Glomerular visceral epithelial cell (primary cell): ENCODE measurements at regions not wholly inside any gene's neighbourhood (a gene's known extent, or its start where the extent isn't known, plus 50 kb on each side); places are given as distances from the start of the nearest gene placed in this dataset.

Experiments
- DNase-seq: peaks from one replicate; pipeline ENCODE4 v3.0.0-alpha.2; 2016; ENCODE audit errors: extremely low spot score

DNA sequence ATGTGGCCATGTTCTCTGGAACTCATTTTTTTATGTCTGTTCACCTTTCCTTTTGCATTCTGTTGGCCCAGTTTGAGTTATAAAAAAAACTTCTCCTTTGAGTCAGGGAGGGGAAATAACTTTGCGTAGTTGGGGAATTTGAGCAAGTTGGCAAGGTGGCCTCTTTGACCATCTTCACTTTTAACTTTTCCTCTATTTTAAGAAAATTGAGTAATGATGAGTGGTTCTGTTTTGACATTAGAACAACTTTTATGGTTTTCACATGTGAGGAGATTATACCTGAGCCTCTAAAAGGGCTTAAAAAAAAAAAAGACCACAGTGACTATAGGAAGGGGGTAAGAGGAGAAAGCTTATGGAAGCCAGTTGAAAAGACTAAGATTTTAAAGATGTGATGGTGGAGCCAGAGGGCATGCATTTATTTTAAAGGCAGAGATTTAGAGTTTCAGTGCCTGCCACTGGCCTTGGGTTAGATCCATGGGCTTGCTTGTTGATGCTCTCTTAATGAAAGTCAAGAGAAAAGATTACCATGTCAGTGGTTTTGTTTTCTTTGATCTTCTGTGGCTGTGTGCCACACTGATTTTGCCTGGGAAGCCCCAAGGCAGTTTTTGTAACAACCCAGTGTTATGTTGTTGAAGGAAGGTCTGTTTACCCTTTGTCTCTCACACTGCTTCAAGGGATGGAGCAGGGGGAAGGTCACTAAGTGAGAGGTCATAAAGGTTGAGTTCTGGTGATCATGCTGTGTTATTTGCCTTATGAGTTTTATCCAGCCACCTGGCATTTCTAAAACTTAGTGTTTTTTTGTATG lies 219.7 kb upstream of the CD180 start:
- no peak for DNase-seq

DNA sequence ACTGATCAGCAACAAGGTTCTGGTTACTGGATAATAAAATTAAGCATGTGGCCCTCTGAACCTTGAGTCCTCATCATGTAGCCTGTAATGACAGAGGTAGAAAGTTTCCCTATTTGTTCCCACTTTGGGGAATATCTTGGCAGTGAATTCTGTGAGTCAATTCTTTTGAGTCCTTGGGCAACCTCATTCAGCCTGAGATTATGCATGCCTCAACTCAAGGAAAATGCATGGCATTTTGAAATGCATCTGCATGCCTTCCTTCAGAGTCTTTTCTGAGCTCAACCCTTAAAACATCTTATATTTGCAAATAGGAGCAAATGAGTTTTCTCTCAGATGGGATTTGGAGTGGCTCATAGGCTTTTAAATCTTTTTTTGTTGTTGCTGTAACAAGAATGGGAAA lies 218.1 kb upstream of the CD180 start:
- no peak for DNase-seq

DNA sequence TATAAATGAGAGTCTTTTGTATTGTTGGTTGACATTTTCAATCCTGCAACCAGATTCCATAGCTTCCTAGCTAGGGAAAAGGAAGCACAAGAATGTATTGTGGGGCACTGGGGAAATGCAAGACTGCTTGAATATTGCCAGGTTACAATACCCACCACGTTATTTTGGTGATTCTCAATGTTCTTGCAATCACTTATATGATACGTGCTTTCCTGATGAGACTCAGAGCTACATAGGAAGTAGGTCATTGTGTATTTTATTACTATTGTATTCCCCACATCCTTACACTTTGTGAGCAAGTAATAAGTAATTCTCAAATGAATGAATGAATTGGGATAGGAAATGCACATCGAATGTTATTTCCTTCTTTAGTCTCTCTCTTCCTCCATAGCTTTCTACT lies 217.1 kb upstream of the CD180 start:
- DNase-seq, result no peak

DNA sequence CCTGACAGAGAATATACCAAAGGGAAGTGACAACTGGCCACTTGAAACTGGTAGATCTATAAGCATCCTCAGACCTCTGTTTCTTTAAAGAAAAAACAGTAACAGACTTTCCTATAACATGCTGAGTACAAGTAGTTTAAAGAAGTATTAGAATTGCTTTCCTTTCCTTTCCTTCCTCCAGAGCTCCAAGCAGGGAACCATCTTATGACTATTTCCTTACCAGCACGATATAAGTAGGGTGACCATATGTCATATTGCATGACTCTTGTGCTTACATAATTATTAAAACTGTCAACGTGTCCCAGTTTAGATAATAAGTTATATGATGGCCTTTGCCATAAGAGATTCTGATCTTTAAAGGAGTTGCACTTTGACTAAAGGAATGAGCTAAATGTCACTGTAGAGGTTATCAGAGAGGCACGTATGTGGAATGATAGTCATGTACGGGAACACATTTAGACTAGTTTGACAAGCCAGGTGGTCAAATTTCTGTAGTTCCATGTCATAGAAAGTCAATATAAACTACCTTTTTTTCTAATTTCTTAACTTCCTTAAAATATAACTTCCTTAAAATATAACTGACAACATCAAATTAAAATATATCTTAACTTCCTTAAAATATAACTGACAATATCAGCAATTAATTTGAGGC lies 212.7 kb upstream of the CD180 start:
- no peak for DNase-seq

DNA sequence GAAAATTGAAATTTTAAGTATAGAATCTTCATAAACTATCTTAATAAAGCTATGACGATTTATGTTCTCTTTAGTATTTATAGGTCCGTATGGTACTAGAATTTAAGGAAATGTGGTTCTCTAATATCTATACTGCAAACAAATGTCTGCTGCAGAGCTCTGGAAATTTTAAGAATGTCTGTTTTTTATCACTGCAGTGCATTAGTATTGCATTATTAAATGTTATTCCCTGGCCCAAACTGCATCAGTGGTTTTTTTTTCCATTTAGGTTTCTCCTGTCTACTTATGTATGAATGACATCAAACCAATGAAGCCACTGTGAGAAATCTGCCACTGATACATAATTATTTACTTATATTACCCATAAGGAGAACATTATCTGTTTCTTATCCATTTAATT lies 211.4 kb upstream of the CD180 start:
- no peak for DNase-seq

DNA sequence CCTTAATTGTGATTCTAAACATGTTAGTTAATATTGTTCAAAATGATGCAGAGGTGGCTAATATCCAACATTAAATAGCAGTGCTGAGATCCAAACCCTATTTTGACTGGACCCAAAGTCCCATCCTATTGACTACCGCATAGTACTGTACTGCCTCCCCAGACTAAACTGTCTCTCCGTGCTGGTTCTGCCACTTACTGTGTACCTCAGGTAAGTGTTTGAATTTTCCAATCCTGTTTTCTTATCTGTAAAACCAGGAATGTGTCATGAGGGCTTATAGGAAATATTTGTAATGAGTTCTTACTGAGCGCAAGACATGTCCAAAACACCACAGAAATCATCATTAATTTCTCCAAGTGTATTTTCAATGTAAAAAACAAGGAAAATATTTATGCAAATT lies 209.2 kb upstream of the CD180 start:
- DNase-seq, result no peak

DNA sequence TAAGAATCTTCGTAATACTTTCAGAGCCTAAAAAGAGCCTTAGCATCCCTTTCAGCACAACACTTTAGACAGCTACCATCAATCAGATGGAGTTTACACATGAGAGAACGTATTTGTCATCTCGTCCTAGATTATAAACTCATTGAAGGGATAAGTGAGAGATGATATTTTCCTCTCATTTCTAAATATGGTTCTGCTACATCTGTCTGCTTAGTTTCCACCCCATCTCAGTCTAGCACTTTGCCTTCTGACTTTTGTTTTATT lies 208.4 kb upstream of the CD180 start:
- DNase-seq, result no peak

DNA sequence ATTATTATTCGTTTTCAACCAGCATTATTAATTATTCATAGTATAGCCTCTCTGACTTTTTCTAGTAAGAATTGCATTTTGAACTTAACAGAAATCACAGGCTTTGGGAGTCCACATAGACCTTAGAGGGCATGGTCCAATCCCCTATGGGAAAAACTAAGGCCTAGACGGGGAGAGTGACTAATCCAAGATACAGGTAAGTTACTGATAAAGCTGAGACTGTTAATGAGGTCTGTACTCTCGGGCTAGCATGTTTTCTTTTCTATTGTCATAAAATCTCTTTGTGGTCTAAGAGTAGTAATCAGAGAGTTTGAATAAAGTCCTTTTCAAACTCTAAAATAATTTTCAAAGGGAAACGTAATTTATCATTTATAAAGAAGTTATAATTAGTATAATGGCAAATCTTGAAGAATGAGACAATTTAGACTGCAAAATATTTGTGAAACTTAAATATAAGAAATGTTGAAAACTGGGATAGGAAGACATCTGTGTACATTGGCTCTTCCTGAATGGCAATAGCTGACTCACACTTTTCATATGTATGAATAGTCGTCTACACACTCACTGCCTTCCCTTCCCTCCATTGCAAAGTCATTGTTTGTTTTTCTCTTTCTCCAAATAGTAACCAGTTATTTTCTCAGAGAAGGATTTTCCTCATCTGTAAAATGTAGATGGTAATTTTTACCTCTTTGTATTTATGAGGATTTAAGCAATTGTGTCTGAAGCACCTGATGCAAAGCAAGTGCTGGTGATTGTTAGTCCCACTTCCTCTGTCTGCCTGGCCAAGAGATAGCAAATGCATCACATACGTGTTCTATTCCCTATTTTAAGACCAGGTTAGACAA lies 207.9 kb upstream of the CD180 start:
- DNase-seq, result no peak

DNA sequence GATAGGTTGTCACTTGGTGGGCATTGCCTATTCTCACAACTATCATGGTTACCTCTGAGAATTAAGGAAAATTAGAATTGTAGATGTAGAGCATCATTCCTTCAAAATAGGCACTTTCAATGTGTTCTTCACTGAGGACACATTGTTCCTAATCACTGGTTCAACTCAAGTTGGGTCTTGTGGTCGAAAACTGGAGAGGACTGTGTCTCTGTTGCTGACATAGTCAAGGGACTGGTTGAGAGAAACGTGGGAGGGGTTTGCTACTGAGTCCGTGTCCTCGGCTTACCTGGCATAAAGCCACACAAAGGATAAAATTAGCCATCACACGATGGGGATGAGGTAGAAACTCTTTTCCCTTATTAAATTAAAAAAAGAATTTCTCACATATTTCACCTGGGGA lies 205.9 kb upstream of the CD180 start:
- DNase-seq, result no peak

DNA sequence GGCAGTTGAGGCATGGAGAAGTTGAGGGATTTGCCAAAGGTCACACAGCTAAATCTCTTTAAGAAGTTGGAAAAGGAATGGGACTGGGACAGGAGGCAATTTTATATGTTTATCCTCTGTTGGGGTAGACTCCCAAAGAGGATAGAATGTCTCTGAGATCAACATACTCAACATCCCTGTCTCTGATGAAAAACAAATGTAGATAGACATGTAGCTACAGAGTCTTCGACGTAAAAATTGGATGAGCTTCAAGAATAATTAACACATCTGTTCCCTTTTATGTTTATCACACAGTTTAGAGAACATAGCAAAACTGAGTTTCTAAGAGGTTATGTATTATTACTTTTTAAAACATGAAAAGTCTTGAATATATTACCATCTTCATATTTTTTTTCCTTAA lies 204.6 kb upstream of the CD180 start:
- no peak for DNase-seq

DNA sequence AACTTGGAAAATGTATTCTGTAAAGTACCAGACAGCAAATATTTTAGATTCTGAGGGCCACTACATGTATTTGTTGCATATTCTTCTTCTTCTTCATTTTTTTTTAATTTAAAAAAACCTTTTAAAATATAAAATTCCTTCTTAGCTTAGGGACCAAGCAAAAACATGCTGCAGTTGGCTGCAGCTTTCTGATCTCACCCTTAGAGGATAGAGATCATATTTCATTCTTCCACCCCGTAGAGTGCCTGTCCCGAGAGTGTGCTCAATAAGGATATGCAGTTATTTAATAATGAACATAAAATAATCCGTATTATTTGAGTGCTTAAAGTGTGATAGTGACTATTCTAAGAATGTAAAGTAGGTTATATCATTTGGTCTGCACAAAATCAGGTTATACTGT lies 204.2 kb upstream of the CD180 start:
- DNase-seq, result no peak

DNA sequence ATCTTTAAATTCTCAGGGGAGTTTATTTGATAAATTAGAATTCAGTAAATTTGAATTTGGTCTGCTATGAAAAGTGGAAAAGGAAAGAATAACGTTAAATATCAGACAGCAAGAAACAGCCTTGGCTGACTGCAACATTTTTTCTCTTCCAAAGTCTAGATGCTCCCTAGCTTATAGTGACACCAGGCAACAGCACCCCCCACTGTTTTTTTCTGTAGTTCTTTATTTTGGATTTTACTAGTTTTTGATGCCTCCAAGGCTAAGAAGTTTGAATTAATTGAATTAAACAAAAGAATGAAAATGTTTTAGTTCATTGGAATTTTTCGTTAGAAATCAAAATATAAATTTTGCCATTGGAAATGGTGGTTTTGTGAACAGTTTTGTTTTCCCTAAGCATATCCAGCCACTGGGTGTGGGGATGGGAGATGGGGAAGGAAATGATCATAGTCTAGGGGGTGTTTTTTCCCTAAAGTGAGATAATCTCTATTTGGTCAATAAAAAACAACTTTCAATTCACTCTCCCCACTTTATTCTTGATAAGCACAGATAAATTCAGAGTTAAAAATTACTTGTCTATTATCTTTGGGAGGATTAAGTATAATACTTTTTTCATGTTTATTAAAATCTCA lies 199.3 kb upstream of the CD180 start:
- DNase-seq, result no peak

DNA sequence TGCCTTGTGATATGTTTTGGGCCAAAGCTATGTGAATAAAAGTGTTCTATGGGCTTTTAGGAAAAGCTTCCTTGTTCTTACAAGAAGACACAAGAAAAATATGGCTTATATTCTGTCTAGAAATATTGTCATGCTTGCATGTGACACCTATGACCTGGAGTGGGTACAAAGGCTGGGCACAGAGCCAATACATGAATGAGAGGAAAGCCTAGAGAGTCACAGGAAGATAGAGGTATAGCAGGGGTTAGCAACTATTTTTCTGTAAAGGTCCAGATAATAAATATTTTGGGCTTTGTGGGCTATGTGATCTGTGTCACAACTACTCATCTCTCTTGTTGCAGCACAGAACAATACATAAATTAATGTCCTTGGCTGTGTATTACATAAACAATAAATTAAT lies 196.6 kb upstream of the CD180 start:
- no peak for DNase-seq

DNA sequence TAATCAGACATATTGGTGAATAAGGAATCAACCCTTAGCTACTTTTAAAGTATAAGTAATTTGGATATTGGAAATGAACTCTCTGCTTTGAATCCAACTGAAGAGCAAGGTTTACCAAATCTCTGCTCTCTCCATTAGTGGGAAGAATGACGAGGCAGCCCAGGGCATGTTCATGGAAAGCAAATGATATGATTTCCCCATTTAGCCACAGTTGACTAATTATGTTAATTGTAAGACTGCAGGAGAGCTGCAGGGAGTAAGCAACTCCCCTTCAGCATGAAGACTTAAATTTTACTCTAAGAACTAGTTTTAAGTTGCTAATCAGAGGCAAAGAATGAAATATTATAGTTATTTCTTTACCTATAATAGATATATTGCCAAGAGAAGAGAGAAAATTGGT lies 194.3 kb upstream of the CD180 start:
- no peak for DNase-seq

DNA sequence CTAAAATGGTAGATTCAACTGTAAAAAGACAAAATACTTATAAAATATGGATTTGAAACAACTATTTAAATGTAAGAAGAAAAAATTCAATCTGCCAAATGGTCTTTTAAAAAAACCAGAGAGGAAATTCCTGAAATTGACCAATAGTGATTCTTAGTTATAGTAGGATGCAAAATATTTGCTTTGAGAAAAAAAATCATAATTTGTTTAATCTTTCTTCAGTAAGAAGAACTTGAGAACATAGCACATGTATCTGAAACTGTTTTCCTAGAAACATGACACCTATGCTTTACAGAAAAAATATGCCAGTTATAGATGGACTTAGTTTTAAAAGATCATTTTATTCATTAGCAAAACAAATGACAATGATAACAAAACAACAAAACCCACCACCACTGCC lies 186.9 kb upstream of the CD180 start:
- no peak for DNase-seq

DNA sequence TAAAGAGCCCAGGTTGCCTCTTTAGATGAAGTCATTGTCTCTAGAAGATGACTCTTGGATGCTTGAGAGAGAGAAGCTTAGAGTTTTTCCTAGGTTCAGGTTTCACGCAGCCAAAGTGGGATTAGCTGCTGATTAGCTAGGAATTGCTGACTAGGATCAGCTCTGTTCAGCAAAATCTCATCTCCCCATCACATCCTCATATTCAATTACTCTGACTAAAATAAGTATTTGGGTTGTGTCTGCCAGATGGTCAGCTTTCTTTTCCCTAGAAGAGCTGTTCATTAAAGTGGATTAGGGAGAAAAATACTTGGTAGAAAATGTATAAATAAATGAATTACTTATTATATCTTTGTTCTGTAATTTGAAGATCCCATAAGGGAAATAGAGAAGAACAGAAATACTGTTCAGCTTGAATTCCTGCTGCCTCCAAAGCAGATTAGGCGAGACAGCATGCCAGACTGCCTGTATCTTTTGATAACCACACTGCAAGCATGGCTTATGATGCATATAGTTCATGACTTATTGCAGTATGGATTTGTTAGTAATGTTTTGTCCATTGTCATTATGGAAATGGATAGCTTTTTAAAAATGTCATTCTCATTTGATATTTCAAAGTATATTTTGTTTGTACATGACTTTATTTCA lies 184.8 kb upstream of the CD180 start:
- no peak for DNase-seq

DNA sequence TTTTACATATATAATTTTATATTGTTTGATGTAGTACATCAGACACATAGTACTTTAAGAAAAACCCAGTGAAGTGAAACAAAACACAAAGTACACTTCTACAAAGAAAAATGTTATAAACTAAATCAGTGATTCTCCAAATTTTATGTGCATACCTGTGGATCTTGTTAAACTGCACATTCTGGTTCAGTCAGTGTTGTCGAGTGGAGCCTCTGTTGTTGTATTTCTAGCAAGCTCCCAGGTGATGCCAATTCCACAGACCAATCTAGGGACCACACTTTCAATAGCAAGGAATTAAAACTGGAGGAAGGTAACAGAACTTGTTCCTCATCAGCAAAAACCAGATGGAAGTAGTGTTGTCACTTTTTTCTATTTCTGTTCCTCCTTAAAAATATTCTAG lies 183.8 kb upstream of the CD180 start:
- DNase-seq, result no peak

DNA sequence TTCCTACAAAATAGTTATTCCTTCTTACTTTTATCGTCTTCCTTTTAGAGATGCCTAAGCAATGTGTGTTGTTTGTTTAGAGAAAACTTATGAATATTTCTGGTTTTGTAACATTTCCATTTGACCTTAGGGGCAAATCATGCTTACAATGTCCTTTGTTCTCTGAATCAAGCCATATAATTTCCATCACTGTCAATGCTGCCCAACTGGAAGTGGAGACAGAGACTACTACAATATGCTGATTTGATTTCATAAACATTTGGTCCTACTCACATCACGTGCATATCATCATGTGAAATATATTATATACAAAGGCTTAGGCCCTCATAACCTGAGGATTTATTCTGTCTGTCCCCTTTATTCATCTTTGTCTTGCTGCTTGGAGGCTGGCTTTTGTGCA lies 183.2 kb upstream of the CD180 start:
- no peak for DNase-seq

DNA sequence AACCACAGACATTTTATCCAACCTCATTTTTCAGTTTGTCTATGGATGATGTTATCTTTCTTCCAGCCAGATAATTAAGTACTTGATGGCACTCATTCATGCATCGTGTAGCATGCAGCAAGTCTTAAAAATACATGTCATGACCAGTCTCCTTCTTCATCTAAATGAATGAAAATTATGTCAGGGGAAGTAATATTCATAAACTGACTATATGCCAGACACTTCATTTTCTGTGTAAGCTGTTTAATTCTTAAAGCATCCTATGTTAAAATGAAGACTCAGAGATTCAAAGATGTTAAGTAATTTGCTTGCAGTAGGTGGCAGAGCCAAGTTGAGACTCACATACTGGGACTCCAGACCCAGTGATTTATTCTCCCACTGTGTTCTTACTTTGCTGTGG lies 181.7 kb upstream of the CD180 start:
- DNase-seq, result no peak

DNA sequence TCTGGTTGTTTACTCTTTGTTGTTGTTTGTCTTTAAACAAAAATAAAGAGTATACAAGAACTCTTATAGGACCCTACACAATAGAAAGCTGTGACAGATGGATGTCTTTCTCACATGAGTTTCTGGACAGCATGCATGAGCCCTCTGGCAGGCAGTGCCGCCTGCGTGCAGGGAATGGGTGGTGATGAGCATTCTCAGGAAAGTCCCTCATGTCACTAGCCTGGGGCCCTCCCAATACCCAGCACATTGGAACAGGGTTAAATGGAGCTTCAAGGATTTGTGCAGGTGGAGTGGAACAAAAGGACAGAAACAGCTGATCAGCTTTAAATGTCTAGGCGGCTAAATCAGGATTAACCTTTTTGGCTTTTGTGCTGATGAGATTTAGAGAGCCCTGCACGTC lies 181.0 kb upstream of the CD180 start:
- no peak for DNase-seq

DNA sequence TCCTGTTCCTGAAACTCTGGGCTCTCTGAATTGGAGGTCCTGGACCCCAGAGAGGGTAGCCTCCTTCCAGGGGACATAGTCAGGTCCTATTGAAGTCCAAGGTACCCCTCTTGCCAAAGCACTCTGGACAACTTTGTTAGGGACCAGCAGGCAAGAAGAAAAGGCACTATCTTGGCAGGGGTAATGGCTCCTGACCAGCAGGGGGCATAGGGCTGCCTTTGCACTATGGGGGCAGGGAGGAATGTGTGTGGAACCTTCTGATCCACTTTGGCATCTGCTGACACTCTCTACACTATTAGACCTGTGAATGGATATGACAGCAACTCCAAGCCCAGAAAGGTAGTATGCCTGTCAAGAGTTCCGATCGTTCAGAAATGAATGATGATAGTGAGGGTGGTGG lies 179.0 kb upstream of the CD180 start:
- no peak for DNase-seq

DNA sequence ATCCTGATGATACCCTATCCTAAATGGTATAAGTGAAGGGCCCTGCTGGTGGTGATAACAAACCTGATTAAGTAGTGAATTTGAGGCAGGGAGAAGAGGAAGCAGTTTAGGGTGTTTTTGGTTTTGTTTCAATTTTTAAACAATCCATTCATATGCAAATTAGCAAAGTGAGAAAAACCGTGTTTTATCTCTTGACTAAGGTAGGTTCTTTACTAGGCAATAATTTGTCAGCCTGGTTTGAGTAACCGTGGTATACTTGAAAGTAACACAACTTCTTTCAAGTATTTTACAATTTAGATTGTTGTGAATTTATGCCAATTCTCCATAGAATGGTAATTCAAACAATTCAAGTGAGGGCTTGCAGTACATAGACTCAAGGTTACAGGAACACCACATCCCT lies 177.8 kb upstream of the CD180 start:
- DNase-seq, result no peak
